ENCODE measurements at regions not wholly inside any gene's neighbourhood (a gene's known extent, or its start where the extent isn't known, plus 50 kb on each side); places are given as distances from the start of the nearest gene placed in this dataset.

- POLR2A ChIA-PET, result no interaction called here
- TF ChIP-seq CTCF (IDR thresholded peaks at IDR 0.05; ENCODE audit: insufficient read depth, low read depth, low read length), result peak; percentile 51
- DNase-seq (ENCODE audit: low read depth), result no peak
- H3K27me3 ChIP-seq (ENCODE audit: control insufficient read depth, insufficient read depth, low read length), result peaks cover 14% of the 10 kb centered on the region
- CTCF ChIA-PET, result interaction anchor here (1.1 to 5.8 kb wide), 10 partner anchors 8 to 386 kb away, joined by 3 to 37 read pairs (median 6); no protein-coding TSS in a partner anchor
- H3K36me3 ChIP-seq (ENCODE audit: control insufficient read depth, insufficient read depth, low read length), result no peaks in the 10 kb centered on the region
- H3K4me3 ChIP-seq (ENCODE audit: low read depth, low read length), result no peak overlapping the region
Measured at GRCh38 chr17:34163646-34164045, 91.4 kb upstream of the CCL2 start.

GRCh38 chr17:34164837-34165236 is 90.2 kb upstream of the CCL2 start:
- POLR2A ChIA-PET, result no interaction called here
- no peaks in the 10 kb centered on the region for H3K36me3 ChIP-seq (ENCODE audit: control insufficient read depth, insufficient read depth, low read length)
- H3K27me3 ChIP-seq (ENCODE audit: control insufficient read depth, insufficient read depth, low read length), result peaks cover 10% of the 10 kb centered on the region
- CTCF ChIA-PET, result interaction anchor here (0.6 to 5.8 kb wide), 3 partner anchors 85 to 213 kb away, joined by 3 to 37 read pairs (median 22); no protein-coding TSS in a partner anchor
- no peak overlapping the region for H3K4me3 ChIP-seq (ENCODE audit: low read depth, low read length)
- no peak for TF ChIP-seq CTCF (IDR thresholded peaks at IDR 0.05; ENCODE audit: insufficient read depth, low read depth, low read length)
- DNase-seq (ENCODE audit: low read depth), result no peak

- Histone ChIP-seq H3K27me3 (ENCODE audit: control insufficient read depth, insufficient read depth, low read length) (peaks cover 8% of the 10 kb centered on the region), H3K4me3 (ENCODE audit: low read depth, low read length) (no peak overlapping the region), H3K36me3 (ENCODE audit: control insufficient read depth, insufficient read depth, low read length) (no peaks in the 10 kb centered on the region)
- no peak for DNase-seq (ENCODE audit: low read depth)
- POLR2A ChIA-PET, result no interaction called here
- TF ChIP-seq CTCF (IDR thresholded peaks at IDR 0.05; ENCODE audit: insufficient read depth, low read depth, low read length), result no peak
- CTCF ChIA-PET, result interaction anchor here (0.8 to 5.8 kb wide), 5 partner anchors 8 to 387 kb away, joined by 3 to 37 read pairs (median 7); no protein-coding TSS in a partner anchor
Measured at GRCh38 chr17:34166352-34166751, 88.7 kb upstream of the CCL2 start.

GRCh38 chr17:34167354-34167753 is 87.7 kb upstream of the CCL2 start:
- ChIA-PET POLR2A (no interaction called here), CTCF (interaction anchor here (0.6 to 2.8 kb wide), 8 partner anchors 9 to 388 kb away, joined by 3 to 17 read pairs (median 4); no protein-coding TSS in a partner anchor)
- no peak for TF ChIP-seq CTCF (IDR thresholded peaks at IDR 0.05; ENCODE audit: insufficient read depth, low read depth, low read length)
- Histone ChIP-seq H3K27me3 (ENCODE audit: control insufficient read depth, insufficient read depth, low read length) (peaks cover 6% of the 10 kb centered on the region), H3K36me3 (ENCODE audit: control insufficient read depth, insufficient read depth, low read length) (no peaks in the 10 kb centered on the region), H3K4me3 (ENCODE audit: low read depth, low read length) (no peak overlapping the region)
- DNase-seq (ENCODE audit: low read depth), result no peak

- no peak for TF ChIP-seq CTCF (IDR thresholded peaks at IDR 0.05; ENCODE audit: insufficient read depth, low read depth, low read length)
- ChIA-PET POLR2A (no interaction called here), CTCF (interaction anchor here (2.1 kb wide), 1 partner anchor 192 kb away, joined by 17 read pairs; no protein-coding TSS in a partner anchor)
- DNase-seq (ENCODE audit: low read depth), result no peak
- no peaks in the 10 kb centered on the region for H3K36me3 ChIP-seq (ENCODE audit: control insufficient read depth, insufficient read depth, low read length)
- H3K27me3 ChIP-seq (ENCODE audit: control insufficient read depth, insufficient read depth, low read length), result peaks cover 3% of the 10 kb centered on the region
- H3K4me3 ChIP-seq (ENCODE audit: low read depth, low read length), result no peak overlapping the region
Measured at GRCh38 chr17:34168989-34169388, 86.1 kb upstream of the CCL2 start.
